ENCODE measurements at regions not wholly inside any gene's neighbourhood (a gene's known extent, or its start where the extent isn't known, plus 50 kb on each side); places are given as distances from the start of the nearest gene placed in this dataset.

- TF ChIP-seq CTCF (IDR thresholded peaks at IDR 0.05; ENCODE audit: unreplicated experiment): no peak
- H3K27me3 Mint-ChIP-seq (ENCODE audit: unreplicated experiment): no peaks in the 10 kb centered on the region
- no peak overlapping the region for H3K4me3 Mint-ChIP-seq (ENCODE audit: unreplicated experiment)
- peaks cover 3% of the 10 kb centered on the region for H3K9me3 Mint-ChIP-seq (ENCODE audit: unreplicated experiment)
- no peaks in the 10 kb centered on the region for H3K4me1 Mint-ChIP-seq (ENCODE audit: unreplicated experiment)
- no peak for DNase-seq (ENCODE audit: low spot score)
- peaks cover 6% of the 10 kb centered on the region for H3K36me3 Mint-ChIP-seq (ENCODE audit: low read depth, unreplicated experiment)
- H3K27ac Mint-ChIP-seq (ENCODE audit: unreplicated experiment): no peak overlapping the region
Measured at GRCh38 chr4:26094911-26095310, 180.9 kb downstream of the SMIM20 start.

GRCh38 chr4:26099967-26100366 is 185.9 kb downstream of the SMIM20 start:
- H3K36me3 Mint-ChIP-seq (ENCODE audit: low read depth, unreplicated experiment): peaks cover 7% of the 10 kb centered on the region
- H3K27me3 Mint-ChIP-seq (ENCODE audit: unreplicated experiment): no peaks in the 10 kb centered on the region
- no peaks in the 10 kb centered on the region for H3K4me1 Mint-ChIP-seq (ENCODE audit: unreplicated experiment)
- no peak overlapping the region for H3K4me3 Mint-ChIP-seq (ENCODE audit: unreplicated experiment)
- no peak overlapping the region for H3K27ac Mint-ChIP-seq (ENCODE audit: unreplicated experiment)
- H3K9me3 Mint-ChIP-seq (ENCODE audit: unreplicated experiment): peaks cover 3% of the 10 kb centered on the region
- no peak for DNase-seq (ENCODE audit: low spot score)
- no peak for TF ChIP-seq CTCF (IDR thresholded peaks at IDR 0.05; ENCODE audit: unreplicated experiment)

- H3K4me3 Mint-ChIP-seq (ENCODE audit: unreplicated experiment): no peak overlapping the region
- peaks cover 3% of the 10 kb centered on the region for H3K9me3 Mint-ChIP-seq (ENCODE audit: unreplicated experiment)
- no peak overlapping the region for H3K27ac Mint-ChIP-seq (ENCODE audit: unreplicated experiment)
- H3K4me1 Mint-ChIP-seq (ENCODE audit: unreplicated experiment): no peaks in the 10 kb centered on the region
- no peak for DNase-seq (ENCODE audit: low spot score)
- no peaks in the 10 kb centered on the region for H3K27me3 Mint-ChIP-seq (ENCODE audit: unreplicated experiment)
- peaks cover 7% of the 10 kb centered on the region for H3K36me3 Mint-ChIP-seq (ENCODE audit: low read depth, unreplicated experiment)
- no peak for TF ChIP-seq CTCF (IDR thresholded peaks at IDR 0.05; ENCODE audit: unreplicated experiment)
Measured at GRCh38 chr4:26101011-26101410, 187.0 kb downstream of the SMIM20 start.

GRCh38 chr4:26104056-26104685 is 190.2 kb downstream of the SMIM20 start:
- Mint-ChIP-seq H3K4me3 (ENCODE audit: unreplicated experiment) (no peak overlapping the region), H3K27me3 (ENCODE audit: unreplicated experiment) (no peaks in the 10 kb centered on the region), H3K9me3 (ENCODE audit: unreplicated experiment) (no peaks in the 10 kb centered on the region), H3K4me1 (ENCODE audit: unreplicated experiment) (no peaks in the 10 kb centered on the region), H3K27ac (ENCODE audit: unreplicated experiment) (no peak overlapping the region), H3K36me3 (ENCODE audit: low read depth, unreplicated experiment) (peaks cover 4% of the 10 kb centered on the region)
- no peak for DNase-seq (ENCODE audit: low spot score)
- no peak for TF ChIP-seq CTCF (IDR thresholded peaks at IDR 0.05; ENCODE audit: unreplicated experiment)

GRCh38 chr4:26105337-26105736 is 191.3 kb downstream of the SMIM20 start:
- H3K36me3 Mint-ChIP-seq (ENCODE audit: low read depth, unreplicated experiment): no peaks in the 10 kb centered on the region
- H3K27me3 Mint-ChIP-seq (ENCODE audit: unreplicated experiment): peaks cover under 1% of the 10 kb centered on the region
- H3K9me3 Mint-ChIP-seq (ENCODE audit: unreplicated experiment): no peaks in the 10 kb centered on the region
- no peaks in the 10 kb centered on the region for H3K4me1 Mint-ChIP-seq (ENCODE audit: unreplicated experiment)
- H3K27ac Mint-ChIP-seq (ENCODE audit: unreplicated experiment): no peak overlapping the region
- TF ChIP-seq CTCF (IDR thresholded peaks at IDR 0.05; ENCODE audit: unreplicated experiment): no peak
- H3K4me3 Mint-ChIP-seq (ENCODE audit: unreplicated experiment): no peak overlapping the region
- no peak for DNase-seq (ENCODE audit: low spot score)

All from endothelial cell (in vitro differentiated cells).